ENCODE measurements at regions not wholly inside any gene's neighbourhood (a gene's known extent, or its start where the extent isn't known, plus 50 kb on each side); places are given as distances from the start of the nearest gene placed in this dataset.

GRCh38 chr2:217218269-217219163 is 358.7 kb upstream of the TNP1 start:
- DNase-seq: peak; percentile 7

- no peak for DNase-seq
These were observed 357.1 kb upstream of the TNP1 start for GRCh38 chr2:217216982-217217381.

- DNase-seq: no peak
These were observed 356.5 kb upstream of the TNP1 start for GRCh38 chr2:217216316-217216715.

- no peak for DNase-seq
These were observed 356.0 kb upstream of the TNP1 start for GRCh38 chr2:217215877-217216276.

GRCh38 chr2:217208867-217209266 is 349.0 kb upstream of the TNP1 start:
- no peak for DNase-seq

- no peak for DNase-seq
These were observed 347.8 kb upstream of the TNP1 start for GRCh38 chr2:217207699-217208010.

GRCh38 chr2:217206907-217207698 is 347.2 kb upstream of the TNP1 start:
- DNase-seq: no peak

GRCh38 chr2:217206016-217206725 is 346.3 kb upstream of the TNP1 start:
- DNase-seq: no peak

GRCh38 chr2:217204358-217204757 is 344.5 kb upstream of the TNP1 start:
- no peak for DNase-seq

- no peak for DNase-seq
These were observed 343.2 kb upstream of the TNP1 start for GRCh38 chr2:217203086-217203485.

- no peak for DNase-seq
These were observed 339.4 kb upstream of the TNP1 start for GRCh38 chr2:217199255-217199630.

GRCh38 chr2:217195658-217196446 is 336.0 kb upstream of the TNP1 start:
- DNase-seq: no peak

GRCh38 chr2:217195016-217195415 is 335.2 kb upstream of the TNP1 start:
- no peak for DNase-seq

- no peak for DNase-seq
These were observed 333.8 kb upstream of the TNP1 start for GRCh38 chr2:217193431-217194340.

- DNase-seq: no peak
These were observed 332.5 kb upstream of the TNP1 start for GRCh38 chr2:217192366-217192765.

GRCh38 chr2:217189747-217190146 is 329.9 kb upstream of the TNP1 start:
- DNase-seq: no peak

- no peak for DNase-seq
These were observed 329.3 kb upstream of the TNP1 start for GRCh38 chr2:217189131-217189530.

GRCh38 chr2:217186668-217187159 is 326.9 kb upstream of the TNP1 start:
- no peak for DNase-seq

- DNase-seq: no peak
These were observed 326.3 kb upstream of the TNP1 start for GRCh38 chr2:217186152-217186551.

GRCh38 chr2:217185265-217185995 is 325.6 kb upstream of the TNP1 start:
- no peak for DNase-seq

GRCh38 chr2:217184242-217184641 is 324.4 kb upstream of the TNP1 start:
- DNase-seq: no peak

Measured in activated CD4-positive, alpha-beta T cell treated with anti-CD3 and anti-CD28 coated beads, Interleukin-10, Interleukin-2, amounts not matched to agents 100 ng/mL and 50 ng/mL, durations not matched to agents 16 hours and 8 hours (primary cell).